Glutamatergic neuron (in vitro differentiated cells): ENCODE measurements at regions not wholly inside any gene's neighbourhood (a gene's known extent, or its start where the extent isn't known, plus 50 kb on each side); places are given as distances from the start of the nearest gene placed in this dataset.

Source experiments
- DNase-seq: peaks from one replicate; pipeline ENCODE4 v3.0.0; 2022
- H3K27ac Mint-ChIP-seq: one replicate; pipeline ENCODE4 v1.8.0; 2020; ENCODE audit warnings: mild to moderate bottlenecking, mixed read lengths, inconsistent platforms; ENCODE audit not compliant: unreplicated experiment
- H3K27me3 Mint-ChIP-seq: one replicate; pipeline ENCODE4 v1.8.0; 2020; ENCODE audit warnings: mild to moderate bottlenecking, moderate library complexity, mixed read lengths, inconsistent platforms; ENCODE audit not compliant: unreplicated experiment
- H3K36me3 Mint-ChIP-seq: one replicate; pipeline ENCODE4 v1.8.0; 2020; ENCODE audit warnings: mild to moderate bottlenecking, mixed read lengths, inconsistent platforms; ENCODE audit not compliant: unreplicated experiment
- H3K4me1 Mint-ChIP-seq: one replicate; pipeline ENCODE4 v1.8.0; 2020; ENCODE audit warnings: mild to moderate bottlenecking, low read depth, mixed read lengths, inconsistent platforms; ENCODE audit not compliant: unreplicated experiment
- H3K4me3 Mint-ChIP-seq: one replicate; pipeline ENCODE4 v1.8.0; 2020; ENCODE audit warnings: mild to moderate bottlenecking, mixed read lengths, inconsistent platforms; ENCODE audit not compliant: unreplicated experiment
- H3K9me3 Mint-ChIP-seq: one replicate; pipeline ENCODE4 v1.8.0; 2020; ENCODE audit warnings: mild to moderate bottlenecking, moderate library complexity, mixed read lengths, inconsistent platforms; ENCODE audit not compliant: unreplicated experiment
- TF ChIP-seq, protein P1 (sequence below): fragments of 200-600 bp; sonication (generic); IDR thresholded peaks from one replicate; pipeline ENCODE4 v1.5.0; 2021; ENCODE audit not compliant: partially characterized antibody, unreplicated experiment

DNA sequence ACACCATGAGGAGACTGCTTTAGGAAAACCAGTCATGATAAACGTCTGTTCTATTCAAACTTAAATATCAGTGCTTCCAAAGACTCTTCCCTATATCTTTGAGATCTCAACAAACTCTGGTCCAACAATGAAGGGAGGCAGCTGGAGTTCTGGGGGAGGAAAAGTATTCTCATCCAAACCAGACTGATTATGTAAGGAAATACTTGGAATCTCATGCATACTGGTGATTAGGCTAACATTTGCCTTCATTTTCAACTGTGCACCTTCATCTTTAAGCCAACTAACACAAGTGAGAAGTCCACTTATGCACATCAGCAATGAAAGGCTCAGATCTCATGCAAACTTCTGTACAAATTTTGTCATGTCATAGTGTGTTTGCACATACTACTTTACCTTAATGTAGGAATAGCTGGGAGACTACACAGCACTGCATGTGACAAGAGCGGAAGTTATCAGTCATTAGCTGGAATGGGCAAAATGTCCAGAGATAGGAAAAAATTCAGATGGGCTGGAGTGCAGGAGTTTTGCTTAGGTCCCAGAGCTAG, 67.5 kb upstream of the STK17B start:
- H3K9me3 Mint-ChIP-seq, result peaks cover 3% of the 10 kb centered on the region
- peaks cover 7% of the 10 kb centered on the region for H3K27me3 Mint-ChIP-seq
- H3K4me3 Mint-ChIP-seq, result no peak overlapping the region
- no peak overlapping the region for H3K27ac Mint-ChIP-seq
- TF ChIP-seq, protein P1, sequence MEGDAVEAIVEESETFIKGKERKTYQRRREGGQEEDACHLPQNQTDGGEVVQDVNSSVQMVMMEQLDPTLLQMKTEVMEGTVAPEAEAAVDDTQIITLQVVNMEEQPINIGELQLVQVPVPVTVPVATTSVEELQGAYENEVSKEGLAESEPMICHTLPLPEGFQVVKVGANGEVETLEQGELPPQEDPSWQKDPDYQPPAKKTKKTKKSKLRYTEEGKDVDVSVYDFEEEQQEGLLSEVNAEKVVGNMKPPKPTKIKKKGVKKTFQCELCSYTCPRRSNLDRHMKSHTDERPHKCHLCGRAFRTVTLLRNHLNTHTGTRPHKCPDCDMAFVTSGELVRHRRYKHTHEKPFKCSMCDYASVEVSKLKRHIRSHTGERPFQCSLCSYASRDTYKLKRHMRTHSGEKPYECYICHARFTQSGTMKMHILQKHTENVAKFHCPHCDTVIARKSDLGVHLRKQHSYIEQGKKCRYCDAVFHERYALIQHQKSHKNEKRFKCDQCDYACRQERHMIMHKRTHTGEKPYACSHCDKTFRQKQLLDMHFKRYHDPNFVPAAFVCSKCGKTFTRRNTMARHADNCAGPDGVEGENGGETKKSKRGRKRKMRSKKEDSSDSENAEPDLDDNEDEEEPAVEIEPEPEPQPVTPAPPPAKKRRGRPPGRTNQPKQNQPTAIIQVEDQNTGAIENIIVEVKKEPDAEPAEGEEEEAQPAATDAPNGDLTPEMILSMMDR, result no peak
- no peak for DNase-seq
- no peaks in the 10 kb centered on the region for H3K4me1 Mint-ChIP-seq
- peaks cover 17% of the 10 kb centered on the region for H3K36me3 Mint-ChIP-seq

DNA sequence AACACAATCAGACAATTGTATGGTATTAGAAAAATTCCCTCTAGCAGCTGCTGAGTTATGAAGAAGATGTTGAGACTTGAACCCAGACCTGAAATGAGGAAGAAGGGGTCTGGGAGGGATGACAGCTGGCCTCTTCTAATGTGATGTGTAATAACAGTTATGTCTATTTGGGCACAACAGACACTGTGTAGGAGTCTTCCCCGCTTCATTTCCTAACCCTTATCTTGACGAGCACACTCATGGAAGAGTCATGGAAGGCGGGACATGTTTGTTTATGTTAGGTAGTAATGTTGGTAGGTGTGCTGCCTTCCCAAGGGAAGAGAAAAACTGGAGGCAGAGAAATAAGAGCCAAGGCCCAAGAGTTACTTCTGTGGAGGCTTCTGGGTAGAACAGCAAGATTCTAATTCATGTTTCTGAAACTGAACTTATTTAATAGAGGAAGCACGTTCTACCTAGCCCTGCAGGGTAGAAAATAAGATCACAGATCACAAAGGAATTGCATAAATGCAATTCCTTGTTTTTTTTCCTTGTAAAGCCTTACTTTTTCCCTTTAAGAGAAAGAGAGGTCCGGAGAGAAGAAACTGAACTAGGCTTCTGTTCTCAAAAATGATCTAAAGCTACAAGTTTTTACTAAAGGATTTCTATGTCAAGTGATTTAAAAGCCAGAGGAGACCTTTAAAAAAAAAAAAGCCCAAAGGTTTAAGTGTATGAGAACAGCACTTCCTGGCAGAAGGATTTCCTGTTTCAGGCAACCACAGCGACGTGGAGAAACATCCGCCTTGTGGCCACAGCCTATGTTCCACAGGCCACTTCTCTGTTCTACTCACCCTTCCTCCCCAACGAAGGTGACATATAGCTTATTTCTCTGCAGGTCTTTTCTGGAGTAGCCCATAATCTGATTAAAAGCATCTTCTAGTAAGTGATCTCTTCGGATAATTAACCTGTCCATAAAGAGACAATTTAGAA, 68.5 kb upstream of the STK17B start:
- H3K9me3 Mint-ChIP-seq, result peaks cover 3% of the 10 kb centered on the region
- H3K4me1 Mint-ChIP-seq, result no peaks in the 10 kb centered on the region
- DNase-seq, result no peak
- TF ChIP-seq, protein P1, result no peak
- H3K36me3 Mint-ChIP-seq, result peaks cover 17% of the 10 kb centered on the region
- H3K27me3 Mint-ChIP-seq, result peaks cover 7% of the 10 kb centered on the region
- H3K27ac Mint-ChIP-seq, result no peak overlapping the region
- H3K4me3 Mint-ChIP-seq, result no peak overlapping the region

DNA sequence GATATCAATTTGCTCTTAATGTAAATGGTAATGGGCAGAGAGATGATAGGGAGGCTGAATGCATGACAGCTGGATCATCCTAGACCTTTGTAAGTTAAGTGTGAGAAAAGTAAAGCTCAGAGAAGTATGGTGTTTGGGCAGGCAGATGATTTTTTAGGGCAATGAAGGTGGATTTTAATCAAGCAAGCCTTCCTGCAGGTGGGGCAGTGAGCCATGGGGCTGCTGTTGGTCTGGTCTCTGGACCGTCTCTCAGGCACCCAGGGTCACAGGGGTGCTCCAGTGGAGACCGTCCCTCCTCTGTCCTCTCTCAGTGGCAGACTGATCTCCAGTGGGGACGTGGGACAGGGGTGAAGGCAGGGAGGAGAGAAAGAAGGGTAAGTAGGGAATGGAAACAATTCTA, 69.8 kb upstream of the STK17B start:
- DNase-seq, result no peak
- H3K36me3 Mint-ChIP-seq, result peaks cover 17% of the 10 kb centered on the region
- H3K9me3 Mint-ChIP-seq, result peaks cover 3% of the 10 kb centered on the region
- no peak overlapping the region for H3K27ac Mint-ChIP-seq
- H3K4me1 Mint-ChIP-seq, result no peaks in the 10 kb centered on the region
- TF ChIP-seq, protein P1, result no peak
- no peak overlapping the region for H3K4me3 Mint-ChIP-seq
- peaks cover 7% of the 10 kb centered on the region for H3K27me3 Mint-ChIP-seq

DNA sequence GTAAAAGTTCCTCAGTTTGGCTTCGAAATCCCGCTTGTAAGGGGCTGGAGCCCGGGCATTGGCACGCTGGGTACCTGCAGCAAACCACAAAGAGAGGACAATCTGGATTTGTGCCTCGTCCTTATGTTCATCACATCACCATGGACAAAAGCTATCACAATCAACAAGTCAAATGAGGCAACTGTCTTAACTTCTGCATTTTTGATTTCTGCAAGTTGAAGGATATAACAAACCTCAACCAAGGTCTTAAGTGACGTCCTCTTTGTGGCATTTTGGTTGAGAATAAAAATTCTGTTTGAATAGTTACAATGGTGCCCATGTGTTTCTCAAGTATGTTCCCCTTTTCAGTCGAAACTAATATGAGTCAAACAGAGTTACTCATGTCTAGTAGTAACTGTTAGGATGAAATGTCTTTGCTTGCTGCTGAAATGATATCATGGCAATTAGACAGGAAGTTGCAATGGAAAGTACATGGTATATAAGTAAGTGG, 70.8 kb upstream of the STK17B start:
- Mint-ChIP-seq H3K36me3 (peaks cover 17% of the 10 kb centered on the region), H3K4me3 (no peak overlapping the region), H3K27ac (no peak overlapping the region), H3K9me3 (no peaks in the 10 kb centered on the region), H3K27me3 (peaks cover 6% of the 10 kb centered on the region), H3K4me1 (no peaks in the 10 kb centered on the region)
- TF ChIP-seq, protein P1, result no peak
- DNase-seq, result no peak

DNA sequence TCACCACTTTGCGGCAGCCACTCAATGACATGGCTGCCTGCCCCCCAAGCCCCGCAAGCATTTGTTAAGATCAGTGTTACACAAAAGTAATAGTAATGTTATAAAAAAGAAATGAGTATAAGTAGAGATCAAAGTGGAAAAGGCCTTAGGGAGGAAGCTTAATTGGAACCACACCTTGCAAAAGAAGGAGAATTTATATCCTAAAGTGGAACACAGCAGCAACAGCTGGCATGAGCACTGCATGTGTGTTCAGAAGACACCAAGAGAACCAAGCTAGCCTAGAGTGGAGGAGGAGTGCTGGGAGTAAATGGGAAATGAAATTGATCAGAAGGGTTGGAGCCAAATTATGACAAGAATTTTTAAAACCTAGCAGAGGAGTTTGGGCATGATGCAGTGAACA, 73.1 kb upstream of the STK17B start:
- H3K9me3 Mint-ChIP-seq, result no peaks in the 10 kb centered on the region
- no peaks in the 10 kb centered on the region for H3K27me3 Mint-ChIP-seq
- H3K4me1 Mint-ChIP-seq, result no peaks in the 10 kb centered on the region
- H3K36me3 Mint-ChIP-seq, result no peaks in the 10 kb centered on the region
- no peak overlapping the region for H3K27ac Mint-ChIP-seq
- TF ChIP-seq, protein P1, result no peak
- no peak overlapping the region for H3K4me3 Mint-ChIP-seq
- DNase-seq, result no peak
